ENCODE measurements at regions not wholly inside any gene's neighbourhood (a gene's known extent, or its start where the extent isn't known, plus 50 kb on each side); places are given as distances from the start of the nearest gene placed in this dataset.

GRCh38 chr6:129959358-129959930 lies 58.9 kb upstream of the L3MBTL3 start:
- Histone ChIP-seq H3K4me2 (ENCODE audit: low read depth, low read length, poor library complexity, severe bottlenecking) (no peak overlapping the region), H3K4me3 (ENCODE audit: insufficient read depth, low read length, poor library complexity, severe bottlenecking) (no peak overlapping the region), H3K36me3 (ENCODE audit: low read length) (no peaks in the 10 kb centered on the region), H3K9me3 (ENCODE audit: insufficient read depth, low read length) (peaks cover 3% of the 10 kb centered on the region; the same call in 1 of the 2 replicates), H3K27me3 (ENCODE audit: low read length) (no peaks in the 10 kb centered on the region), H3K27ac (ENCODE audit: low read depth, low read length) (no peak overlapping the region), H3K9ac (ENCODE audit: low read length) (no peak overlapping the region), H2AFZ (ENCODE audit: low read depth, low read length, severe bottlenecking) (no peak overlapping the region), H3K9me2 (replicated peaks; ENCODE audit: insufficient read depth, low read length) (no peaks in the 10 kb centered on the region), H3F3A (ENCODE audit: insufficient read depth) (no peaks in the 10 kb centered on the region), H4K20me1 (ENCODE audit: low read depth, low read length) (no peaks in the 10 kb centered on the region), H3K79me2 (ENCODE audit: insufficient read depth, low read length) (no peaks in the 10 kb centered on the region)
- no peak for TF ChIP-seq CTCF (IDR thresholded peaks at IDR 0.05; ENCODE audit: insufficient read depth, low read length, poor library complexity, severe bottlenecking)
- no peak for TF ChIP-seq EZH2phosphoT487 (conservative IDR thresholded peaks at IDR 0.05; ENCODE audit: low read length)

- Histone ChIP-seq H3K9me3 (ENCODE audit: insufficient read depth, low read length) (peaks cover 3% of the 10 kb centered on the region; the same call in 1 of the 2 replicates), H3K4me3 (ENCODE audit: insufficient read depth, low read length, poor library complexity, severe bottlenecking) (no peak overlapping the region), H4K20me1 (ENCODE audit: low read depth, low read length) (no peaks in the 10 kb centered on the region), H2AFZ (ENCODE audit: low read depth, low read length, severe bottlenecking) (no peak overlapping the region), H3K79me2 (ENCODE audit: insufficient read depth, low read length) (no peaks in the 10 kb centered on the region), H3K9me2 (replicated peaks; ENCODE audit: insufficient read depth, low read length) (no peaks in the 10 kb centered on the region), H3K27me3 (ENCODE audit: low read length) (no peaks in the 10 kb centered on the region), H3K36me3 (ENCODE audit: low read length) (no peaks in the 10 kb centered on the region), H3F3A (ENCODE audit: insufficient read depth) (no peaks in the 10 kb centered on the region), H3K9ac (ENCODE audit: low read length) (no peak overlapping the region), H3K27ac (ENCODE audit: low read depth, low read length) (no peak overlapping the region), H3K4me2 (ENCODE audit: low read depth, low read length, poor library complexity, severe bottlenecking) (no peak overlapping the region)
- TF ChIP-seq CTCF (IDR thresholded peaks at IDR 0.05; ENCODE audit: insufficient read depth, low read length, poor library complexity, severe bottlenecking) (no peak), EZH2phosphoT487 (conservative IDR thresholded peaks at IDR 0.05; ENCODE audit: low read length) (no peak)
Observed at GRCh38 chr6:129957941-129958898, 60.2 kb upstream of the L3MBTL3 start.

- Histone ChIP-seq H3K36me3 (ENCODE audit: low read length) (no peaks in the 10 kb centered on the region), H3K9ac (ENCODE audit: low read length) (no peak overlapping the region), H2AFZ (ENCODE audit: low read depth, low read length, severe bottlenecking) (no peak overlapping the region), H3K9me3 (ENCODE audit: insufficient read depth, low read length) (peaks cover 3% of the 10 kb centered on the region; the same call in 1 of the 2 replicates), H3F3A (ENCODE audit: insufficient read depth) (no peaks in the 10 kb centered on the region), H3K27me3 (ENCODE audit: low read length) (no peaks in the 10 kb centered on the region), H3K9me2 (replicated peaks; ENCODE audit: insufficient read depth, low read length) (no peaks in the 10 kb centered on the region), H3K27ac (ENCODE audit: low read depth, low read length) (no peak overlapping the region), H3K4me2 (ENCODE audit: low read depth, low read length, poor library complexity, severe bottlenecking) (no peak overlapping the region), H3K79me2 (ENCODE audit: insufficient read depth, low read length) (no peaks in the 10 kb centered on the region), H3K4me3 (ENCODE audit: insufficient read depth, low read length, poor library complexity, severe bottlenecking) (no peak overlapping the region), H4K20me1 (ENCODE audit: low read depth, low read length) (no peaks in the 10 kb centered on the region)
- TF ChIP-seq EZH2phosphoT487 (conservative IDR thresholded peaks at IDR 0.05; ENCODE audit: low read length), result no peak
- TF ChIP-seq CTCF (IDR thresholded peaks at IDR 0.05; ENCODE audit: insufficient read depth, low read length, poor library complexity, severe bottlenecking), result no peak
Observed at GRCh38 chr6:129955584-129955983, 62.8 kb upstream of the L3MBTL3 start.

All from SU-DHL-6 (cell line).